ENCODE measurements at regions not wholly inside any gene's neighbourhood (a gene's known extent, or its start where the extent isn't known, plus 50 kb on each side); places are given as distances from the start of the nearest gene placed in this dataset.

DNA sequence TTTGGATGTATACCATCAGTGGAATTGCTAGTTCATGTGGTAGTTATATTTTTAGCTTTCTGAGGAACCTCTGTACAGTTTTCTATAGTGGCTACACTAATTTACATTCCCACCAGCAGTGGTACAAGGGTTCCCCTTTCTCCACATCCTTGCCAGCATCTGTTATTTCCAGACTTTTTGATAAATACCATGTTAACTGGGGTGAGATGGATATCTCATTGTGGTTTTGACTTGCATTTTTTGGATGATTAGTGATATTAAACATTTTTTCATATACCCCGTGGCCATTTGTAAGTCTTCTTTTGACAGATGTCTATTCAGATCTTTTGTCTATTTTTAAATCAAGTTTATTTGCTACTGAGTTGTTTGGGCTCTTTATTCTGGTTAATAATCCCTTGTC, 455.6 kb upstream of the RARB start:
- H3K36me3 ChIP-seq (ENCODE audit: control insufficient read depth in 2 of 2, extremely low read depth in 1 of 2, insufficient read depth in 2 of 2, low read length in 2 of 2), result no peaks in the 10 kb centered on the region
- H3K9ac ChIP-seq (replicated peaks; ENCODE audit: extremely low read depth, insufficient read depth, low read length), result no peak overlapping the region
- H3K27me3 ChIP-seq (ENCODE audit: control insufficient read depth in 2 of 2, insufficient read depth in 2 of 2, low read length in 2 of 2), result no peaks in the 10 kb centered on the region
- H3K4me2 ChIP-seq (ENCODE audit: insufficient read depth, low read length), result no peak overlapping the region
- no peaks in the 10 kb centered on the region for H3K79me2 ChIP-seq (ENCODE audit: control insufficient read depth, insufficient read depth, low read length)
- H3K27ac ChIP-seq (ENCODE audit: insufficient read depth, low read depth, low read length), result no peak overlapping the region
- no peak overlapping the region for H3K4me3 ChIP-seq (replicated peaks in 1 of 3; ENCODE audit: insufficient read depth in 1 of 3, low read depth in 1 of 3, low read length in 3 of 3)
- H3K9me1 ChIP-seq (replicated peaks; ENCODE audit: control insufficient read depth, extremely low read depth, insufficient read depth, low read length), result no peaks in the 10 kb centered on the region
- intact Hi-C loops (cut with micrococcal nuclease), result no loop called here
- dilution Hi-C loops (cut with MboI; ENCODE audit: extremely low pct_ligation_motif_present, low sequenced_read_pairs), result no loop called here
- no peaks in the 10 kb centered on the region for H3K9me3 ChIP-seq (replicated peaks; ENCODE audit: control insufficient read depth, insufficient read depth, low read length)
- H3K4me1 ChIP-seq (ENCODE audit: control insufficient read depth, extremely low read depth, insufficient read depth, low read length), result no peaks in the 10 kb centered on the region
- FAIRE-seq, result no peak
- no TSS peak for BruUV-seq (replicated peaks)
- H4K20me1 ChIP-seq (replicated peaks; ENCODE audit: control insufficient read depth, extremely low read depth, insufficient read depth, low read length), result no peaks in the 10 kb centered on the region
- ChIA-PET POLR2A (no interaction called here), CTCF (interaction anchor here (1.3 kb wide), 1 partner anchor 9 kb away, joined by 3 read pairs; no protein-coding TSS in a partner anchor)
- no peak for TF ChIP-seq FOS (IDR thresholded peaks at IDR 0.05; ENCODE audit: borderline replicate concordance, insufficient read depth, low read length)
- no peak for TF ChIP-seq EZH2 (IDR thresholded peaks at IDR 0.05; ENCODE audit: borderline replicate concordance, low read depth, low read length, severe bottlenecking)
- TF ChIP-seq POLR2AphosphoS5 (IDR thresholded peaks at IDR 0.05; ENCODE audit: insufficient read depth, low read depth, low read length), result no peak
- no peak for TF ChIP-seq GATA2 (IDR thresholded peaks at IDR 0.05; ENCODE audit: insufficient read depth, insufficient read length, low read depth, low read length)
- TF ChIP-seq POLR2A (IDR thresholded peaks at IDR 0.05; ENCODE audit: low read depth, low read length), result no peak
- no peak for TF ChIP-seq JUN (IDR thresholded peaks at IDR 0.05; ENCODE audit: borderline replicate concordance, insufficient read depth, insufficient read length, low read depth)
- TF ChIP-seq, protein P1, sequence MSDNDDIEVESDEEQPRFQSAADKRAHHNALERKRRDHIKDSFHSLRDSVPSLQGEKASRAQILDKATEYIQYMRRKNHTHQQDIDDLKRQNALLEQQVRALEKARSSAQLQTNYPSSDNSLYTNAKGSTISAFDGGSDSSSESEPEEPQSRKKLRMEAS (IDR thresholded peaks at IDR 0.05; ENCODE audit: insufficient read depth, insufficient read length), result no peak
- no peak for TF ChIP-seq MYC (IDR thresholded peaks at IDR 0.05; ENCODE audit: low read depth, low read length)
- TF ChIP-seq, protein P2, sequence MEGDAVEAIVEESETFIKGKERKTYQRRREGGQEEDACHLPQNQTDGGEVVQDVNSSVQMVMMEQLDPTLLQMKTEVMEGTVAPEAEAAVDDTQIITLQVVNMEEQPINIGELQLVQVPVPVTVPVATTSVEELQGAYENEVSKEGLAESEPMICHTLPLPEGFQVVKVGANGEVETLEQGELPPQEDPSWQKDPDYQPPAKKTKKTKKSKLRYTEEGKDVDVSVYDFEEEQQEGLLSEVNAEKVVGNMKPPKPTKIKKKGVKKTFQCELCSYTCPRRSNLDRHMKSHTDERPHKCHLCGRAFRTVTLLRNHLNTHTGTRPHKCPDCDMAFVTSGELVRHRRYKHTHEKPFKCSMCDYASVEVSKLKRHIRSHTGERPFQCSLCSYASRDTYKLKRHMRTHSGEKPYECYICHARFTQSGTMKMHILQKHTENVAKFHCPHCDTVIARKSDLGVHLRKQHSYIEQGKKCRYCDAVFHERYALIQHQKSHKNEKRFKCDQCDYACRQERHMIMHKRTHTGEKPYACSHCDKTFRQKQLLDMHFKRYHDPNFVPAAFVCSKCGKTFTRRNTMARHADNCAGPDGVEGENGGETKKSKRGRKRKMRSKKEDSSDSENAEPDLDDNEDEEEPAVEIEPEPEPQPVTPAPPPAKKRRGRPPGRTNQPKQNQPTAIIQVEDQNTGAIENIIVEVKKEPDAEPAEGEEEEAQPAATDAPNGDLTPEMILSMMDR (IDR thresholded peaks at IDR 0.05; ENCODE audit: extremely low read depth in 1 of 2, insufficient read depth in 1 of 2, low read depth in 1 of 2, low read length in 2 of 2), result no peak
- no peak overlapping the region for H2AFZ ChIP-seq (ENCODE audit: low read depth, low read length)
- no peak for DNase-seq (ENCODE audit: low read depth, low spot score)

Measured in endothelial cell of umbilical vein (primary cell).